Activated CD4-positive, alpha-beta T cell treated with anti-CD3 and anti-CD28 coated beads, Interleukin-2, amount 50 U/mL, for 48 hours (primary cell): ENCODE measurements at regions not wholly inside any gene's neighbourhood (a gene's known extent, or its start where the extent isn't known, plus 50 kb on each side); places are given as distances from the start of the nearest gene placed in this dataset.
"Not testable (repeated sequence)": the region's sequence is repeated elsewhere in the genome, so short reads cannot be mapped to it uniquely, and the experiment has no call there.

Experiments used
- DNase-seq, 2 experiments: peaks; one replicate each; pipeline ENCODE4 v3.0.0-alpha.2; 2020

DNA sequence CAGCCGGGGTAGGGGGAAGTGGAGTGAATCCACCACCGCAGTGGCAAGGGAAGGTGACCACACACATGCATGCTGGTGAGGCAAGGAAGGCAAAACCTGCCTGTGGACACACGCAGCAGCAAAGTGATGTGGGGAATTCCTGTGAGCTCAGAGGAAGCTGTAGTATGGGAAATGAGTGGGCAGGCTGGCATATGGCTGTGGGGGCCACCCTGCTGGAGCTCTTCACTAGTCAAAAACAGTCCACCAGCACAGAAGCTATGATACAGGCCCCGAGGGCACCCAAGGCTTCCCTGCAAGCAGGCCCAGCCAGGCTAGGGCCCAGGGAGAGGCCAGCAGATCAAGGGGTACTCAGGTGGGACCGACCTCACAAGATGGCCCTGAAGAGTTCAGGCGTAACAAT lies 239.1 kb downstream of the CHM start:
- DNase-seq, result no peak

DNA sequence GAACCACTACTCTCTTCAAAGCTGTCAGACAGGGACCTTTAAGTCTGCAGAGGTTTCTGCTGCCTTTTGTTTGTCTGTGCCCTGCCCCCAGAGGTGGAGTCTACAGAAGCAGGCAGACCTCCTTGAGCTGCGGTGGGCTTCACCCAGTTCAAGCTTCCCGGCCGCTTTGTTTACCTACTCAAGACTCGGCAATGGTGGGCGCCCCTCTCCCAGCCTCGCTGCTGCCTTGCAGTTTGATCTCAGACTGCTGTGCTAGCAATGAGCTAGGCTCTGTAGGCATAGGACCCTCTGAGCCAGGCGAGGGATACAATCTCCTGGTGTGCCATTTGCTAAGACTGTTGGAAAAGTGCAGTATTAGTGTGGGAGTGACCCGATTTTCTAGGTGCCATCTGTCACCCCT lies 275.0 kb downstream of the CHM start:
- DNase-seq, result not testable (repeated sequence)

DNA sequence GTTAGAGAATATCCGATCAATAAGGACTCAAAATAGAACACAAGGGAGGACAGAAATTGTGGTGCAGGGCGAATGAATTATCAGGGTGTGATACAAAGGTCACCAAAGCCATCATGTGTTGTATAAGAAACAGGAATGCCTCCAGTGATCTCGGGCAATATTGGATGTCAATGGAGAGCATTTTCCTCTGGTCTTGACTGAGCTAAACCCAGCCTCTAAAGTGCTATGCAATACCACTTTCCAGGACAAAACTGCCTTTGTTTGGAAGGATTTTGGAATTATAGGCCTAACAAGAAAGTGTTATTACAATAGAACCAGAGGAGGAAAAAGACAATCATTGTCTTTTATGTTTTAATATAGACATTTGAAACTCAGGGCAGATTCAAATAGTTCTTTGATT lies 281.7 kb downstream of the CHM start:
- DNase-seq, result no peak

- DNase-seq, result not testable (repeated sequence)
These were observed 324.3 kb downstream of the CHM start for GRCh38 chrX:85723025-85723424.

DNA sequence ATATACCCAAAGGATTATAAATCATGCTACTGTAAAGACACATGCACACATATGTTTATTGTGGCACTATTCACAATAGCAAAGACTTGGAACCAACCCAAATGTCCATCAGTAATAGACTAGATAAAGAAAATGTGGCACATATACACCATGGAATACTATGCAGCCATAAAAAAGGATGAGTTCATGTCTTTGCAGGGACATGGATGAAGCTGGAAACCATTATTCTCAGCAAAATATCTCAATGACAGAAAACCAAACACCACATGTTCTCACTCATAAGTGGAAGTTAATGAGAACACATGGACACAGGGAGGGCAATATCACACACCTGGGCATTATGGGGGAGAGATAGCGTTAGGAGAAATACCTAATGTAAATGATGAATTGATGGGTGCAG lies 323.8 kb upstream of the POF1B start:
- DNase-seq, result not testable (repeated sequence)

- DNase-seq, result no peak
These were observed 319.5 kb upstream of the POF1B start for GRCh38 chrX:85698921-85699320.

GRCh38 chrX:85685843-85686242 lies 306.4 kb upstream of the POF1B start:
- no peak for DNase-seq

- no peak for DNase-seq
These were observed 287.0 kb upstream of the POF1B start for GRCh38 chrX:85666471-85666870.

DNA sequence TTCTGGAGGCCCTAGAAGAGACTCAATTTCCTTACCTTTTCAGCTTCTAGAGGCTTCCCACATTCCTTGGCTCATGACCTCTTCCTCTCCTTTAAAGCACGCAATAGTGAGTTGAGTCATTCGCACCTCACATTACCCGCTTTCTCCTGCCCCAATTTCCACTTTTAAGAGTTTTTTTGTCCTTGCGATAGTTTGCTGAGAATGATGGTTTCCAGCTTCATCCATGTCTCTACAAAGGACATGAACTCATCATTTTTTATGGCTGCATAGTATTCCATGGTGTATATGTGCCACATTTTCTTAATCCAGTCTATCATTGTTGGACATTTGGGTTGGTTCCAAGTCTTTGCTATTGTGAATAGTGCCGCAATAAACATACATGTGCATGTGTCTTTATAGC lies 284.5 kb upstream of the POF1B start:
- DNase-seq, result not testable (repeated sequence)

DNA sequence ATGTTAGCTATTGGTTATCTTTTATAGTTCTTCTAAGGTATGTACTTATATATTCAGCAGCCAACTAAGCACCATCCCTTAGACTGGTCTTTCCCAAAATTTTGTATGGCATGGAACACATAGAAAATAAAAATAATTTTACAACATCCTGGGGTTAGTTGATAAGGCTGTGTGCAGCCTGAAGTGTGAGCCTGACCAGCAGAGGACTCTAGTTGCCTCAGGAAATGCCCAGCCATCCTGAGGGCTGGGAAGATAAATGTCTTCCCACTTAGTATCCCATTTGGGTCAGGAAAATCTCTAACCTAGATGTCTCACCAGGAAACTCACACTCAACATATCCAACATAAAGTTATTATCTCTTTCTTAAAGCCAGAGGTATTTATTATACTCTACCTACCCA lies 251.4 kb upstream of the POF1B start:
- DNase-seq, result no peak

DNA sequence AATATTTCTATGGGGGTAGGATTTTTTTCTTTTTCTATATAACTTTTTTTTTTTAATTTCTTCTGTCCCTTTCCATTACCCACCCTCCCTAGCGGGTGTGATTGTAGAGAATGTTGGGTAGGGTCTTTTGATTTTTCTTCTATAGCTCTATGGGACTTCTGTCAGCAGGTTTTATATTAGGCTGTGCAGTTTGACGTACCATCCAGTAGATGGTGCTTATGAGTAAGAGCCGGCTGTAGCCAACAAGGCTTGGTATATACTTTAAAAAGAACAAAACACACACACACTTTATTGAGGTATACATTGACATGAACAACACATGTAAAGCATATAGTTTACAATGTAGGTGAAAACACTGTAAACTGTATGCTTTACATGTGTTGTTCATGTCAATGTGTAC lies 247.9 kb upstream of the POF1B start:
- no peak for DNase-seq

- DNase-seq, result no peak
These were observed 243.2 kb upstream of the POF1B start for GRCh38 chrX:85622635-85623034.

- DNase-seq, result no peak
These were observed 241.0 kb upstream of the POF1B start for GRCh38 chrX:85620466-85620865.

DNA sequence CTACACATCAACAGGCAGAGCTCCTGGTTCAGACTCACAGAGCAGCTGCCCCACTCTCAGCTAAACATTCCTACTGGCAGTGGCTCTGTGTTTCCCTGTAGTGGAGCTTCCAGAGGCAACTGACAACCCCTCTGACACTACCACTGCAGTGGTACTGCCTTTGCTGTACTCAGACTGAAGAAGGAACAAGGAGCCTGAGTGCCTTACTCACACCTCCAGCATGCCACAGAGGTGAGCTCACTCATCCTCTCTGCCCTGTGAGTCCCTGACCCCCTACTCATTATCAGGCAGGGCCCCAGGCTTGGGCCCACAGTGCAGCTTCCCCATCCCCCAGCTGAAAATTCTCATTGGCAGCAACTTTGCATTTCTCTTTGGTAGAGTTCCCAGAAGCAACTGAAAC lies 240.5 kb upstream of the POF1B start:
- no peak for DNase-seq

DNA sequence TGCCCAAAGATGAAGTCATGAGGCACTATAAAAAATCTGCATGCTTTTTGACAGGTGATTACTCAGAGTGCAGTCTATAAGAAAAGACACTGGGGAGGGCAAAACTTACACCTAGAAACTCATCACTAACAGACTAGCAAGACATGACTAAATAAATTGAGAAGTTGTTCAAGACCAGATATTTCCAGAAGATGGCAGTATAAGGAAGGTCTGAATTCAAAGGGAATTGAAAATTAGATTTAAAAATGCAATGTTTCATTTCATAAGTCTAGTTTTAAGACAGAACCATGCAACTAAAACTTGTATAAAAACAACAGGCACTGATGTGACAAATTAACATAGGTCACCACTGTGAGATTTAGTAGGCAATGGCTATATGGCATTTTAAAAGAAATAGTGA lies 232.5 kb upstream of the POF1B start:
- no peak for DNase-seq

GRCh38 chrX:85592980-85593379 lies 213.5 kb upstream of the POF1B start:
- no peak for DNase-seq

GRCh38 chrX:85591536-85591935 lies 212.1 kb upstream of the POF1B start:
- no peak for DNase-seq

- no peak for DNase-seq
These were observed 211.2 kb upstream of the POF1B start for GRCh38 chrX:85590638-85591037.

DNA sequence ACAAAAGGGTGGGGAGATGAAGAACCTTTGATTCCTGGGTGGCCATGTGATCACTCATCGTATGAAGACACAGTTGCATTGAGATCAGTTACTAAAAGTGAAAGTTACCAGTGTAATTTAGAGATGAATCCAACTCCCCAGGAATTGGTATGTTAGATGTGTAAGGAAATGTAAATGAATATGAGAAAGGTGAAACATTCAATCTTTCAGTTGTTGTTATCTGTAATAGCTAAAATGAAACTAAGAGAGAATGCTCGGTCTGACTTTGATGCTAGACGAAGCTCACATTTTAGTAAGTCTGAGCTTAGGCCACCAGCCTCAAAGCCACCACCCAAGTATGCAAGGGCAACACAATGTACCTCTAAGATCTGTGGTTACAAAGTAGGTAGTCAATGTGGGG lies 194.3 kb upstream of the POF1B start:
- peak in 1 of 2 experiments; percentile 3 for DNase-seq

DNA sequence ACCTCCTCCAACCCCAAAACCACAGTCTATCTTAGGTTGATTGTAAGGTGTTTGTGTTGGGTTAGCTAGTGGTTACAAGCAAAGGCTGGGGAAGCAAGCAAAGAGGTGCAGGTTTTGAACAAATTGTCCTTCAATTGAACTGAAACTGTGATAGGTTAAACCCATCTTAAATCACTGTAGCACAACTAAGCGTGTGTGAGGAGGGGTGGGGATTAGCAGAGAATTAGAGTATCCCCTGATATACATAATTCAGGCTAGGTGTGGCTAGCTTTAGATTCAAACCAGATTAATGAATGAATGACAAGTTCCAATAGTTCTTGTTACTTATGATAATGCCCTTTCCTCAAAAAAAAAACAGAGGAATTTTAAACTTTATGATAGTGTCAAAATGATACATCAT lies 191.0 kb upstream of the POF1B start:
- no peak for DNase-seq

- DNase-seq, result no peak
These were observed 190.2 kb upstream of the POF1B start for GRCh38 chrX:85569686-85570085.

DNA sequence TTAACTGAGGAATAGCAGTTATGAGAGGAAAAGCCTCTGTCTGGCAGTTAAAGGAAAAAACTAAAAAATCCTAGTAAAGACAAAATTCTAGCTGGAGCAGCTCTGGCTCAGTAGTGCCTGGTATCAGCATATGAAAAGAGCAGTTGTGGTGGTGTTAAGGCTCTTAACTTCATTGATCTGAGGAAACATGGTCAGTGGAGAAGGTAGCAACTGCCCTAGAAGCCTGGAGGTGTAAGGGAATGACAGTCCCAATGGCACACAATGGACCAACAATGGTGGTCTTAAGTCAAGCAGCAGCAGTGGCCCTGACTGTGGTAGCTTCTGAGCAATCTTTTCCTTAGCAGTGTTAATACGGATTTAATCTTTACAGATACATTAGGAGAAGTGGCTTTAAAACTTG lies 189.6 kb upstream of the POF1B start:
- DNase-seq, result no peak

GRCh38 chrX:85561231-85561630 lies 181.8 kb upstream of the POF1B start:
- DNase-seq, result no peak

GRCh38 chrX:85544609-85545008 lies 165.1 kb upstream of the POF1B start:
- DNase-seq, result no peak

GRCh38 chrX:85543866-85544265 lies 164.4 kb upstream of the POF1B start:
- no peak for DNase-seq

DNA sequence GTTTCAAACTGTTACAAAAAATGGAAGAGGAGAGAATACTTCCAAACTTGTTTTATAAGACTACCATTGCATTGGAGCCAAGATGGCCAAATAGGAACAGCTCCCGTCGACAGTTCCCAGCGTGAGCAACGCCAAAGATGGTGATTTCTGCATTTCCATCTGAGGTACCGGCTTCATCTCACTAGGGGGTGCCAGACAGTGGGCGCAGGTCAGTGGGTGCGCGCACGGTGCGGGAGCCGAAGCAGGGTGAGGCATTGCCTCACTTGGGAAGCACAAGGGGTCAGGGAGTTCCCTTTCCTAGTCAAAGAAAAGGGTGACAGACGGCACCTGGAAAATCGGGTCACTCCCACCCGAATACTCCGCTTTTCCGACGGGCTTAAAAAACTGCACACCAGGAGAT lies 149.7 kb upstream of the POF1B start:
- DNase-seq, result not testable (repeated sequence)
